ENCODE measurements at regions not wholly inside any gene's neighbourhood (a gene's known extent, or its start where the extent isn't known, plus 50 kb on each side); places are given as distances from the start of the nearest gene placed in this dataset.
A peak's percentile ranks its signal among the peaks of the same experiment; 100 is the strongest.

GRCh38 chr1:4599521-4599920, 54.9 kb upstream of the AJAP1 start:
- Histone ChIP-seq H3K4me3 (ENCODE audit: insufficient read length, low read depth) (no peak overlapping the region), H3K36me3 (ENCODE audit: insufficient read depth, insufficient read length, low read length) (no peaks in the 10 kb centered on the region), H3K9ac (ENCODE audit: insufficient read length, low read depth) (no peak overlapping the region), H3K9me3 (ENCODE audit: insufficient read depth, low read length) (no peaks in the 10 kb centered on the region), H3K4me1 (ENCODE audit: insufficient read depth, insufficient read length) (peaks cover 5% of the 10 kb centered on the region), H3K27me3 (ENCODE audit: insufficient read depth, insufficient read length) (no peaks in the 10 kb centered on the region)
- no peak for DNase-seq (ENCODE audit: low read depth, low spot score)
- no peak for TF ChIP-seq SUZ12 (IDR thresholded peaks at IDR 0.05; ENCODE audit: extremely low read depth, insufficient read depth, insufficient read length)
- no peak for TF ChIP-seq ZNF274 (IDR thresholded peaks at IDR 0.05; ENCODE audit: low read depth, low read length)
- TF ChIP-seq YY1 (IDR thresholded peaks at IDR 0.05; ENCODE audit: insufficient read depth, insufficient read length): no peak

GRCh38 chr1:4599951-4600481, 54.4 kb upstream of the AJAP1 start:
- DNase-seq (ENCODE audit: low read depth, low spot score): no peak
- Histone ChIP-seq H3K9ac (ENCODE audit: insufficient read length, low read depth) (no peak overlapping the region), H3K36me3 (ENCODE audit: insufficient read depth, insufficient read length, low read length) (no peaks in the 10 kb centered on the region), H3K9me3 (ENCODE audit: insufficient read depth, low read length) (no peaks in the 10 kb centered on the region), H3K4me3 (ENCODE audit: insufficient read length, low read depth) (no peak overlapping the region), H3K4me1 (ENCODE audit: insufficient read depth, insufficient read length) (peaks cover 7% of the 10 kb centered on the region), H3K27me3 (ENCODE audit: insufficient read depth, insufficient read length) (no peaks in the 10 kb centered on the region)
- TF ChIP-seq ZNF274 (IDR thresholded peaks at IDR 0.05; ENCODE audit: low read depth, low read length): no peak
- TF ChIP-seq SUZ12 (IDR thresholded peaks at IDR 0.05; ENCODE audit: extremely low read depth, insufficient read depth, insufficient read length): no peak
- no peak for TF ChIP-seq YY1 (IDR thresholded peaks at IDR 0.05; ENCODE audit: insufficient read depth, insufficient read length)

GRCh38 chr1:4600615-4601460, 53.6 kb upstream of the AJAP1 start:
- no peak for DNase-seq (ENCODE audit: low read depth, low spot score)
- H3K36me3 ChIP-seq (ENCODE audit: insufficient read depth, insufficient read length, low read length): no peaks in the 10 kb centered on the region
- H3K4me3 ChIP-seq (ENCODE audit: insufficient read length, low read depth): no peak overlapping the region
- H3K9ac ChIP-seq (ENCODE audit: insufficient read length, low read depth): no peak overlapping the region
- no peaks in the 10 kb centered on the region for H3K27me3 ChIP-seq (ENCODE audit: insufficient read depth, insufficient read length)
- TF ChIP-seq SUZ12 (IDR thresholded peaks at IDR 0.05; ENCODE audit: extremely low read depth, insufficient read depth, insufficient read length) (no peak), ZNF274 (IDR thresholded peaks at IDR 0.05; ENCODE audit: low read depth, low read length) (no peak), YY1 (IDR thresholded peaks at IDR 0.05; ENCODE audit: insufficient read depth, insufficient read length) (no peak)
- H3K9me3 ChIP-seq (ENCODE audit: insufficient read depth, low read length): no peaks in the 10 kb centered on the region
- peaks cover 9% of the 10 kb centered on the region for H3K4me1 ChIP-seq (ENCODE audit: insufficient read depth, insufficient read length)

GRCh38 chr1:4601941-4602340, 52.5 kb upstream of the AJAP1 start:
- H3K27me3 ChIP-seq (ENCODE audit: insufficient read depth, insufficient read length): no peaks in the 10 kb centered on the region

GRCh38 chr1:4602462-4603294, 51.7 kb upstream of the AJAP1 start:
- Histone ChIP-seq H3K9ac (ENCODE audit: insufficient read length, low read depth) (no peak overlapping the region), H3K27me3 (ENCODE audit: insufficient read depth, insufficient read length) (no peaks in the 10 kb centered on the region), H3K36me3 (ENCODE audit: insufficient read depth, insufficient read length, low read length) (no peaks in the 10 kb centered on the region), H3K4me3 (ENCODE audit: insufficient read length, low read depth) (no peak overlapping the region), H3K9me3 (ENCODE audit: insufficient read depth, low read length) (no peaks in the 10 kb centered on the region), H3K4me1 (ENCODE audit: insufficient read depth, insufficient read length) (peaks cover 9% of the 10 kb centered on the region)
- DNase-seq (ENCODE audit: low read depth, low spot score): peak; percentile 15
- TF ChIP-seq ZNF274 (IDR thresholded peaks at IDR 0.05; ENCODE audit: low read depth, low read length) (no peak), SUZ12 (IDR thresholded peaks at IDR 0.05; ENCODE audit: extremely low read depth, insufficient read depth, insufficient read length) (no peak), YY1 (IDR thresholded peaks at IDR 0.05; ENCODE audit: insufficient read depth, insufficient read length) (no peak)

More at GRCh38 chr1:4601941-4602340, 52.5 kb upstream of the AJAP1 start:
- DNase-seq (ENCODE audit: low read depth, low spot score): no peak
- TF ChIP-seq ZNF274 (IDR thresholded peaks at IDR 0.05; ENCODE audit: low read depth, low read length): no peak
- TF ChIP-seq SUZ12 (IDR thresholded peaks at IDR 0.05; ENCODE audit: extremely low read depth, insufficient read depth, insufficient read length): no peak
- no peak for TF ChIP-seq YY1 (IDR thresholded peaks at IDR 0.05; ENCODE audit: insufficient read depth, insufficient read length)
- H3K4me1 ChIP-seq (ENCODE audit: insufficient read depth, insufficient read length): peaks cover 9% of the 10 kb centered on the region
- no peaks in the 10 kb centered on the region for H3K9me3 ChIP-seq (ENCODE audit: insufficient read depth, low read length)
- H3K4me3 ChIP-seq (ENCODE audit: insufficient read length, low read depth): no peak overlapping the region
- H3K36me3 ChIP-seq (ENCODE audit: insufficient read depth, insufficient read length, low read length): no peaks in the 10 kb centered on the region
- no peak overlapping the region for H3K9ac ChIP-seq (ENCODE audit: insufficient read length, low read depth)

GRCh38 chr1:4603295-4604110, 50.9 kb upstream of the AJAP1 start:
- Histone ChIP-seq H3K36me3 (ENCODE audit: insufficient read depth, insufficient read length, low read length) (no peaks in the 10 kb centered on the region), H3K9me3 (ENCODE audit: insufficient read depth, low read length) (no peaks in the 10 kb centered on the region), H3K27me3 (ENCODE audit: insufficient read depth, insufficient read length) (no peaks in the 10 kb centered on the region), H3K4me1 (ENCODE audit: insufficient read depth, insufficient read length) (peaks cover 9% of the 10 kb centered on the region), H3K9ac (ENCODE audit: insufficient read length, low read depth) (no peak overlapping the region), H3K4me3 (ENCODE audit: insufficient read length, low read depth) (no peak overlapping the region)
- TF ChIP-seq ZNF274 (IDR thresholded peaks at IDR 0.05; ENCODE audit: low read depth, low read length): no peak
- TF ChIP-seq SUZ12 (IDR thresholded peaks at IDR 0.05; ENCODE audit: extremely low read depth, insufficient read depth, insufficient read length): no peak
- TF ChIP-seq YY1 (IDR thresholded peaks at IDR 0.05; ENCODE audit: insufficient read depth, insufficient read length): no peak
- DNase-seq (ENCODE audit: low read depth, low spot score): no peak

Measured in NT2/D1 (cell line).